ENCODE measurements at regions not wholly inside any gene's neighbourhood (a gene's known extent, or its start where the extent isn't known, plus 50 kb on each side); places are given as distances from the start of the nearest gene placed in this dataset.
"Not testable (repeated sequence)": the region's sequence is repeated elsewhere in the genome, so short reads cannot be mapped to it uniquely, and the experiment has no call there.

- H3K4me3 Mint-ChIP-seq (ENCODE audit: unreplicated experiment): no peak overlapping the region
- TF ChIP-seq CTCF (IDR thresholded peaks at IDR 0.05): no peak
- DNase-seq (ENCODE audit: extremely low spot score, unreplicated experiment): no peak
- peaks cover 33% of the 10 kb centered on the region for H3K27me3 Mint-ChIP-seq (ENCODE audit: unreplicated experiment)
- H3K27ac Mint-ChIP-seq (ENCODE audit: unreplicated experiment): no peak overlapping the region
- no peaks in the 10 kb centered on the region for H3K9me3 Mint-ChIP-seq (ENCODE audit: unreplicated experiment)
- H3K36me3 Mint-ChIP-seq (ENCODE audit: unreplicated experiment): no peaks in the 10 kb centered on the region
- H3K4me1 Mint-ChIP-seq (ENCODE audit: unreplicated experiment): peaks cover 3% of the 10 kb centered on the region
These were observed 232.2 kb upstream of the IGFBP7 start for GRCh38 chr4:57342411-57342810.

- H3K9me3 Mint-ChIP-seq (ENCODE audit: unreplicated experiment): not testable (repeated sequence)
- peaks cover 31% of the 10 kb centered on the region for H3K27me3 Mint-ChIP-seq (ENCODE audit: unreplicated experiment)
These were observed 228.7 kb upstream of the IGFBP7 start for GRCh38 chr4:57338861-57339260.

GRCh38 chr4:57333684-57334083 is 223.5 kb upstream of the IGFBP7 start:
- no peaks in the 10 kb centered on the region for H3K4me1 Mint-ChIP-seq (ENCODE audit: unreplicated experiment)
- no peaks in the 10 kb centered on the region for H3K36me3 Mint-ChIP-seq (ENCODE audit: unreplicated experiment)
- no peaks in the 10 kb centered on the region for H3K9me3 Mint-ChIP-seq (ENCODE audit: unreplicated experiment)
- no peak for TF ChIP-seq CTCF (IDR thresholded peaks at IDR 0.05)
- H3K4me3 Mint-ChIP-seq (ENCODE audit: unreplicated experiment): no peak overlapping the region
- no peak for DNase-seq (ENCODE audit: extremely low spot score, unreplicated experiment)
- H3K27ac Mint-ChIP-seq (ENCODE audit: unreplicated experiment): no peak overlapping the region
- H3K27me3 Mint-ChIP-seq (ENCODE audit: unreplicated experiment): peaks cover 40% of the 10 kb centered on the region

More at GRCh38 chr4:57338861-57339260, 228.7 kb upstream of the IGFBP7 start:
- not testable (repeated sequence) for DNase-seq (ENCODE audit: extremely low spot score, unreplicated experiment); H3K4me3 Mint-ChIP-seq (ENCODE audit: unreplicated experiment); H3K36me3 Mint-ChIP-seq (ENCODE audit: unreplicated experiment); H3K4me1 Mint-ChIP-seq (ENCODE audit: unreplicated experiment); H3K27ac Mint-ChIP-seq (ENCODE audit: unreplicated experiment)

- Mint-ChIP-seq H3K27ac (ENCODE audit: unreplicated experiment) (no peak overlapping the region), H3K4me3 (ENCODE audit: unreplicated experiment) (no peak overlapping the region), H3K9me3 (ENCODE audit: unreplicated experiment) (no peaks in the 10 kb centered on the region), H3K27me3 (ENCODE audit: unreplicated experiment) (peaks cover 37% of the 10 kb centered on the region), H3K36me3 (ENCODE audit: unreplicated experiment) (no peaks in the 10 kb centered on the region), H3K4me1 (ENCODE audit: unreplicated experiment) (no peaks in the 10 kb centered on the region)
- no peak for TF ChIP-seq CTCF (IDR thresholded peaks at IDR 0.05)
- no peak for DNase-seq (ENCODE audit: extremely low spot score, unreplicated experiment)
These were observed 221.8 kb upstream of the IGFBP7 start for GRCh38 chr4:57331959-57332358.

GRCh38 chr4:57329279-57329678 is 219.1 kb upstream of the IGFBP7 start:
- no peak for TF ChIP-seq CTCF (IDR thresholded peaks at IDR 0.05)
- Mint-ChIP-seq H3K36me3 (ENCODE audit: unreplicated experiment) (no peaks in the 10 kb centered on the region), H3K9me3 (ENCODE audit: unreplicated experiment) (no peaks in the 10 kb centered on the region), H3K27ac (ENCODE audit: unreplicated experiment) (no peak overlapping the region), H3K4me3 (ENCODE audit: unreplicated experiment) (no peak overlapping the region), H3K4me1 (ENCODE audit: unreplicated experiment) (no peaks in the 10 kb centered on the region), H3K27me3 (ENCODE audit: unreplicated experiment) (peaks cover 56% of the 10 kb centered on the region)
- DNase-seq (ENCODE audit: extremely low spot score, unreplicated experiment): no peak

All from osteocyte (in vitro differentiated cells).